Mammary epithelial cell (primary cell): ENCODE measurements at regions not wholly inside any gene's neighbourhood (a gene's known extent, or its start where the extent isn't known, plus 50 kb on each side); places are given as distances from the start of the nearest gene placed in this dataset.

Experiments
- CTCF ChIP-seq, 2 donors: IDR thresholded peaks in 1 of 2; conservative IDR thresholded peaks in 1 of 2; 2 replicates each; pipeline ENCODE4 v1.5.1; 2011 to 2012; ENCODE audit warnings: inconsistent platforms in 2 of 2, low read length in 2 of 2, mild to moderate bottlenecking in 2 of 2, control low read depth in 1 of 2, low read depth in 1 of 2; ENCODE audit not compliant: insufficient read depth in 1 of 2; ENCODE audit errors: extremely low read depth in 1 of 2
- EZH2 ChIP-seq: IDR thresholded peaks from 2 replicates; pipeline ENCODE4 v1.6.1; 2012; ENCODE audit warnings: low read length, inconsistent platforms, borderline replicate concordance

GRCh38 chr1:70536708-70537366 is 125.8 kb downstream of the CTH start:
- TF ChIP-seq EZH2, result no peak
- no peak for TF ChIP-seq CTCF (conservative IDR thresholded peaks at IDR 0.05 in 1 of 2, IDR thresholded peaks at IDR 0.05 in 1 of 2; ENCODE audit: extremely low read depth in 1 of 2, insufficient read depth in 1 of 2, low read depth in 1 of 2, low read length in 2 of 2)
